ENCODE measurements at regions not wholly inside any gene's neighbourhood (a gene's known extent, or its start where the extent isn't known, plus 50 kb on each side); places are given as distances from the start of the nearest gene placed in this dataset.
"Not testable (repeated sequence)": the region's sequence is repeated elsewhere in the genome, so short reads cannot be mapped to it uniquely, and the experiment has no call there.

GRCh38 chrX:150268839-150269355 lies 94.2 kb upstream of the MAMLD1 start:
- TF ChIP-seq CTCF (conservative IDR thresholded peaks at IDR 0.05): no peak
- no peak overlapping the region for H3K27ac ChIP-seq

- H3K27ac ChIP-seq: no peak overlapping the region
- TF ChIP-seq CTCF (conservative IDR thresholded peaks at IDR 0.05) (no peak), ZFX (IDR thresholded peaks at IDR 0.05) (no peak)
These were observed 93.4 kb upstream of the MAMLD1 start for GRCh38 chrX:150269605-150270254.

- no peak for TF ChIP-seq CTCF (conservative IDR thresholded peaks at IDR 0.05)
- no peak for TF ChIP-seq ZFX (IDR thresholded peaks at IDR 0.05)
- no peak overlapping the region for H3K27ac ChIP-seq
These were observed 92.5 kb upstream of the MAMLD1 start for GRCh38 chrX:150270622-150271021.

GRCh38 chrX:150273575-150274294 lies 89.4 kb upstream of the MAMLD1 start:
- H3K27ac ChIP-seq: not testable (repeated sequence)

GRCh38 chrX:150282953-150283352 lies 80.2 kb upstream of the MAMLD1 start:
- H3K27ac ChIP-seq: no peak overlapping the region
- TF ChIP-seq ZFX (IDR thresholded peaks at IDR 0.05) (no peak), CTCF (conservative IDR thresholded peaks at IDR 0.05) (no peak)

GRCh38 chrX:150291014-150291413 lies 72.1 kb upstream of the MAMLD1 start:
- TF ChIP-seq CTCF (conservative IDR thresholded peaks at IDR 0.05): no peak
- TF ChIP-seq ZFX (IDR thresholded peaks at IDR 0.05): no peak
- no peak overlapping the region for H3K27ac ChIP-seq

GRCh38 chrX:150293311-150294013 lies 69.7 kb upstream of the MAMLD1 start:
- TF ChIP-seq CTCF (conservative IDR thresholded peaks at IDR 0.05) (no peak), ZFX (IDR thresholded peaks at IDR 0.05) (no peak)

More at GRCh38 chrX:150293311-150294013, 69.7 kb upstream of the MAMLD1 start:
- no peak overlapping the region for H3K27ac ChIP-seq

All from C4-2B (cell line).